ENCODE measurements at regions not wholly inside any gene's neighbourhood (a gene's known extent, or its start where the extent isn't known, plus 50 kb on each side); places are given as distances from the start of the nearest gene placed in this dataset.

DNA sequence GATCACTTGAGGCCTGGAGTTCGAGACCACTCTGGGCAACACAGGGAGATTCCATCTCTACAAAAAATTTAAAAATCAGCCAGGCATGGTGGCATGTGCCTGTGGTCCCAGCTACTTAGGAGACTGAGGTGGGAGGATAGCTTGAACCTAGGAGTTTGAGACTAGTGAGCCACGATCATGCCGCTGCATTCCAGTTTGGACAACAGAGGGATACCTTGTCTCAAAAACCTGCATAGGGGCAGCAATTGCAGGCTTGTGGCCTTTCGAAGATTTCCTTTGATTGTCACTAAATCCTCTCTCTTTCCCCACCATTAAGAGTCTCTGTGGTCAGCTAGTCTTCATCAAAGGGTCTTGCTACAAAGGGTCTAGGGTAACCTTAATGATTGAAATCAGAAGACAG is 60.3 kb downstream of the UTRN start:
- TF ChIP-seq, protein P1, sequence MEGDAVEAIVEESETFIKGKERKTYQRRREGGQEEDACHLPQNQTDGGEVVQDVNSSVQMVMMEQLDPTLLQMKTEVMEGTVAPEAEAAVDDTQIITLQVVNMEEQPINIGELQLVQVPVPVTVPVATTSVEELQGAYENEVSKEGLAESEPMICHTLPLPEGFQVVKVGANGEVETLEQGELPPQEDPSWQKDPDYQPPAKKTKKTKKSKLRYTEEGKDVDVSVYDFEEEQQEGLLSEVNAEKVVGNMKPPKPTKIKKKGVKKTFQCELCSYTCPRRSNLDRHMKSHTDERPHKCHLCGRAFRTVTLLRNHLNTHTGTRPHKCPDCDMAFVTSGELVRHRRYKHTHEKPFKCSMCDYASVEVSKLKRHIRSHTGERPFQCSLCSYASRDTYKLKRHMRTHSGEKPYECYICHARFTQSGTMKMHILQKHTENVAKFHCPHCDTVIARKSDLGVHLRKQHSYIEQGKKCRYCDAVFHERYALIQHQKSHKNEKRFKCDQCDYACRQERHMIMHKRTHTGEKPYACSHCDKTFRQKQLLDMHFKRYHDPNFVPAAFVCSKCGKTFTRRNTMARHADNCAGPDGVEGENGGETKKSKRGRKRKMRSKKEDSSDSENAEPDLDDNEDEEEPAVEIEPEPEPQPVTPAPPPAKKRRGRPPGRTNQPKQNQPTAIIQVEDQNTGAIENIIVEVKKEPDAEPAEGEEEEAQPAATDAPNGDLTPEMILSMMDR (IDR thresholded peaks at IDR 0.05), result no peak
- TF ChIP-seq POLR2A (IDR thresholded peaks at IDR 0.05), result no peak

Data from vagina (tissue), 2 donors.